ENCODE measurements at regions not wholly inside any gene's neighbourhood (a gene's known extent, or its start where the extent isn't known, plus 50 kb on each side); places are given as distances from the start of the nearest gene placed in this dataset.

GRCh38 chr4:101670370-101670769, 120.2 kb upstream of the BANK1 start:
- no peak for TF ChIP-seq CTCF (conservative IDR thresholded peaks at IDR 0.05; ENCODE audit: low read length)
- TF ChIP-seq EZH2phosphoT487 (IDR thresholded peaks at IDR 0.05; ENCODE audit: borderline replicate concordance): no peak

Data from Loucy (cell line).